Nephron progenitor cell (in vitro differentiated cells): ENCODE measurements at regions not wholly inside any gene's neighbourhood (a gene's known extent, or its start where the extent isn't known, plus 50 kb on each side); places are given as distances from the start of the nearest gene placed in this dataset.

Experiments
- DNase-seq: peaks from one replicate; pipeline ENCODE4 v3.0.0; 2021
- H3K27ac Mint-ChIP-seq: 2 replicates; pipeline ENCODE4 v1.8.0; 2021; ENCODE audit warnings: mild to moderate bottlenecking, moderate library complexity, mixed read lengths
- H3K27me3 Mint-ChIP-seq: 2 replicates; pipeline ENCODE4 v1.8.0; 2021; ENCODE audit warnings: mild to moderate bottlenecking, low read depth, mixed read lengths; ENCODE audit not compliant: poor library complexity
- H3K36me3 Mint-ChIP-seq: 2 replicates; pipeline ENCODE4 v1.8.0; 2021; ENCODE audit warnings: low read depth, mixed read lengths
- H3K4me1 Mint-ChIP-seq: 2 replicates; pipeline ENCODE4 v1.8.0; 2021; ENCODE audit warnings: mixed read lengths
- H3K4me3 Mint-ChIP-seq: 2 replicates; pipeline ENCODE4 v1.8.0; 2021; ENCODE audit warnings: mild to moderate bottlenecking, moderate library complexity, mixed read lengths
- H3K9me3 Mint-ChIP-seq: 2 replicates; pipeline ENCODE4 v1.8.0; 2021; ENCODE audit warnings: mild to moderate bottlenecking, moderate library complexity, mixed read lengths
- TF ChIP-seq, protein P1 (sequence below): fragments of 200-600 bp; sonication (generic); IDR thresholded peaks from 2 replicates; pipeline ENCODE4 v1.5.0; 2021; ENCODE audit warnings: antibody characterized with exemption

DNA sequence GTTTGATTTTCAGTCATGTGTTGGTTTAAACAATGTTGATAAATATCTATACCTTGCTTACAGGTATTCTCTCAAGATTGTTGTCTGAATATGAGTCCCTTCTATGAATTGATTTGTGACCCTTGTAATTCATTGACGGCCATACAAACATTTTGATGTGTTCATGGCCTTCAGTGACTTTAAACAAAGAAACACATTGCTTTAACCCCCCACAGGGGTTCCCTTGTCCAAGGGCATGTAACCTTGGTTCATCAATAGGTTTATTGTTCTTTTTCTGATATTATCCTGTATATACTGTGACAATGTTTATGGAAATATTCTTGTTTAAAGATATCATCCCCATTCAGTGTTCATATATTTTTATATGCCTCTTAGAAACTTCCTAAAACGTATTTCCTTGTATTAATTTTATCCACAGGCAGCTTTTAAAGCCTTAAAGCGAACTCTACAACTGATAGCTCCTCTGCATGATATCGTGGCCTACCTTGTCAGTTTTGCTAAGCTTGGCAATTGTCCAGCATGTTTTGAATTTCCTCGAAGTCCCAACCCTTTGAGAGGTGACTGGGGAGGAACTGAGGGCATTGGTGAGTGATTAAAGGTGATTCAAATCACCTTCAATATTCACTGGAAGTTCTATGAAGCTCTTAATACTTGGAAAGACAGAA, 87.0 kb downstream of the CD164 start:
- Mint-ChIP-seq H3K27ac (no peak overlapping the region), H3K36me3 (no peaks in the 10 kb centered on the region), H3K9me3 (no peaks in the 10 kb centered on the region), H3K4me3 (no peak overlapping the region), H3K4me1 (peaks cover 51% of the 10 kb centered on the region), H3K27me3 (peaks cover 8% of the 10 kb centered on the region)
- no peak for DNase-seq
- TF ChIP-seq, protein P1, sequence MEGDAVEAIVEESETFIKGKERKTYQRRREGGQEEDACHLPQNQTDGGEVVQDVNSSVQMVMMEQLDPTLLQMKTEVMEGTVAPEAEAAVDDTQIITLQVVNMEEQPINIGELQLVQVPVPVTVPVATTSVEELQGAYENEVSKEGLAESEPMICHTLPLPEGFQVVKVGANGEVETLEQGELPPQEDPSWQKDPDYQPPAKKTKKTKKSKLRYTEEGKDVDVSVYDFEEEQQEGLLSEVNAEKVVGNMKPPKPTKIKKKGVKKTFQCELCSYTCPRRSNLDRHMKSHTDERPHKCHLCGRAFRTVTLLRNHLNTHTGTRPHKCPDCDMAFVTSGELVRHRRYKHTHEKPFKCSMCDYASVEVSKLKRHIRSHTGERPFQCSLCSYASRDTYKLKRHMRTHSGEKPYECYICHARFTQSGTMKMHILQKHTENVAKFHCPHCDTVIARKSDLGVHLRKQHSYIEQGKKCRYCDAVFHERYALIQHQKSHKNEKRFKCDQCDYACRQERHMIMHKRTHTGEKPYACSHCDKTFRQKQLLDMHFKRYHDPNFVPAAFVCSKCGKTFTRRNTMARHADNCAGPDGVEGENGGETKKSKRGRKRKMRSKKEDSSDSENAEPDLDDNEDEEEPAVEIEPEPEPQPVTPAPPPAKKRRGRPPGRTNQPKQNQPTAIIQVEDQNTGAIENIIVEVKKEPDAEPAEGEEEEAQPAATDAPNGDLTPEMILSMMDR = no peak

DNA sequence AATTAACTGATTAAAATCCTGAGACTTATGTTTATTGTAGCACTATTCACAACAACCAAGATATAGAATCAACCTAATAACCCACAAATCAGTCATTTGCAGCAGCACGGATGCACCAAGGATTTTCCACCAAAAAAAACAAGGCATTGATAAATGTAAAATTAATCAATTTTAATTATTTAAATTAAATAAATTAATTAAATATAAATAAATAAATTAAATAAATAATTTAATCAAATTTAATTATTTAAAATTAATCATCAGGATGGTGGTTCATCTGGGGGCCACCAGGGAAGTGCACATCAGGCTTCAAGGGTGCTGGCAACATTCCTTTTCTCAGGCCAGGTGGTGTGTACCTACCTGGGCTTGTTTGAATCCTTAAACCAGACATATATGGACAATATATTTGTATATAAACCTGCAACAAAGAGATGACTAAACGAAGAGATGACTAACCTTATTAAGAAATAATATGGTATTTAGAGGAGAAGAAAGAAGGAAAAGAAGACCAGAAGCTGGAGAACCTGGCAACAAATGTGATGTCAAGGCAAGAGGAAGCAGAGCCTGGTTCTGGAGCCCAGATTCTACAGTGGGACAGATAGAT, 89.2 kb downstream of the CD164 start:
- H3K27me3 Mint-ChIP-seq = peaks cover 8% of the 10 kb centered on the region
- TF ChIP-seq, protein P1 = no peak
- H3K4me1 Mint-ChIP-seq = peaks cover 36% of the 10 kb centered on the region
- no peak overlapping the region for H3K4me3 Mint-ChIP-seq
- H3K27ac Mint-ChIP-seq = no peak overlapping the region
- no peak for DNase-seq
- no peaks in the 10 kb centered on the region for H3K36me3 Mint-ChIP-seq
- no peaks in the 10 kb centered on the region for H3K9me3 Mint-ChIP-seq

DNA sequence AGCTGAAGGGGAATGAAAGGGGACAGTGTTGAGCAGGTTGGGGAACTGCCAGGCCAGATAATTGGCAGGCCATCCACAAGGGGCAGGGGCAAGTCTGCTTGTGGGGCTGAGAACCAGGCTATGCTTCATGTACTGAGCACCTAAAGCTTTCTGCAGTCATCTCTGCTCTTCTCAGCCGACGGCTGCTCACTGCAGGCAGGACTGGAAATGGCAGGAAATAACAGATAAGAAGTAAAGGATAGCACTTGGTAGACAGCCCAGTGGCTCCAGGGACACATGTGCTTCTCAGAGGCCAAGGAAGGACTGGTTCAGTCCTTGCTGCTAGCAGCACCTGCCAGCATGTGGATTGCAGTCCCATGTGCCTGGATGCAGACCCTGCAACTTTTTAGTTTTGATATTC, 89.8 kb downstream of the CD164 start:
- H3K4me3 Mint-ChIP-seq = no peak overlapping the region
- TF ChIP-seq, protein P1 = no peak
- no peaks in the 10 kb centered on the region for H3K36me3 Mint-ChIP-seq
- H3K4me1 Mint-ChIP-seq = peaks cover 31% of the 10 kb centered on the region
- H3K27me3 Mint-ChIP-seq = peaks cover 8% of the 10 kb centered on the region
- no peak overlapping the region for H3K27ac Mint-ChIP-seq
- no peaks in the 10 kb centered on the region for H3K9me3 Mint-ChIP-seq
- no peak for DNase-seq

DNA sequence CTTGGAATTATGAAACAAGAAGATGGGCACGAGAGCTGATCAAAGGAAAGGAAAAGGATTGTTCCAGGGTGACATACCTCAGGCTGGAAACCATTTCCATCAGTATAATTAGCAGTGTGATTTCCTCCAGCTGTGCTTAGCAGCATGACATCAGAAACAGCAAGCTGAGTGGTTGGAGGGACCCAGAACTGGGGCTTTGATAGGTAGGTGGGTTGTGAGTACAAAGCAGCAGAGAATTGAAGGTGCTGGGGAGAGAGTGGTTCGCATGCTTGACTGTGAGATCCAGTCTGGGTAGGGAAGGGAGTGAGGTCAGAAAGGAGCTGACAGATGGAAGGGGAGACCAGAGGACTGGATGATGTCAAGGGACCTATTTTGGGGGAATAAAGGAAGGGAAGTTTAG, 90.4 kb downstream of the CD164 start:
- no peak overlapping the region for H3K27ac Mint-ChIP-seq
- no peak overlapping the region for H3K4me3 Mint-ChIP-seq

DNA sequence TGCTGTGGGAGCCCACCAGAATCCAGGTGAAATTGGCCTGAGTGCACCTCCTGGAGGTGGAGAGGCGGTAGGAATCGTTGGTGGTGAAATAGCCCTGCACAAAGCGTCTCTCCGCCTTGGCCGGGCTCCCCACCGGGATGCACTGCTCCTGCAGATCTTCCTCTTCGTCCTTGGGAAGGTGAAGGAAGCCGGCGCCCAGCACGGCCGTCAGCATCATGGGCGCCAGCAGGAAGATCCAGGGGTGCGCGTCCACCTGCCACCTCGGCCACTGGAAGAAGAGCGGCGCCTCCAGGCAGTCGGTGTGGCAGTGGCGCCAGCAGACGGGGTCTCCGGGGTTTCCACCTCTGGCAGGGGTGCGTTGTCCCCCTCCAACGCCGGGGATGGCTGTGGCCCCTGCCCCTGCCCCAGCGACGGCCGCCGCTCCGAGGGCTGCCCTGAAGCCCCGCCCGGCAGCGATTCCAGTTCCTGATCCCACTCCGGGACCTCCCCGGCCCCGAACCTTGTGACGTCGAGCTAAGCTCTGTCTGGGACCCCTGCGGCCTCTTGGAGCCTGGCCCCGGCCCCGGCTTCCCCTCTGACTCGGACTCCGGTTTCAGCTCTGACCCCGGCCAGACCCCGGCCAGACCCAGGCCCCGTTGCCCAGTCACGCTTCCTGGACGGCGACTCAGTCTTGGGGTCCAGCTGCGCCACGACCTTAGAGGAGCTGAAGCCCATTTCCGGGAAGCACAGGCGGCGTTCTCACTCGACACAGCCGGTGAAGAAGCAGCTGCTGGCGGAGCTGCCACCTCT, 91.9 kb downstream of the CD164 start:
- H3K36me3 Mint-ChIP-seq = no peaks in the 10 kb centered on the region
- DNase-seq = no peak
- H3K27me3 Mint-ChIP-seq = peaks cover 7% of the 10 kb centered on the region
- H3K9me3 Mint-ChIP-seq = no peaks in the 10 kb centered on the region
- H3K4me1 Mint-ChIP-seq = peaks cover 21% of the 10 kb centered on the region
- TF ChIP-seq, protein P1 = no peak
- no peak overlapping the region for H3K27ac Mint-ChIP-seq
- no peak overlapping the region for H3K4me3 Mint-ChIP-seq

More for the DNA sequence above, 90.4 kb downstream of the CD164 start:
- Mint-ChIP-seq H3K4me1 (peaks cover 28% of the 10 kb centered on the region), H3K27me3 (peaks cover 8% of the 10 kb centered on the region), H3K9me3 (no peaks in the 10 kb centered on the region), H3K36me3 (no peaks in the 10 kb centered on the region)
- TF ChIP-seq, protein P1 = no peak
- DNase-seq = no peak
